Vagina (tissue), 2 donors: ENCODE measurements at regions not wholly inside any gene's neighbourhood (a gene's known extent, or its start where the extent isn't known, plus 50 kb on each side); places are given as distances from the start of the nearest gene placed in this dataset.

Source experiments
- DNase-seq, 2 donors: peaks; one replicate each; pipeline ENCODE4 v3.0.0-alpha.2; 2017; ENCODE audit errors: extremely low spot score in 2 of 2
- H3K27ac ChIP-seq: fragments of 200-600 bp; sonication (generic); one replicate; pipeline ENCODE4 v1.5.1; 2019
- H3K27me3 ChIP-seq: fragments of 200-600 bp; sonication (generic); one replicate; pipeline ENCODE4 v1.5.1; 2019
- H3K36me3 ChIP-seq, 2 donors: fragments of 200-600 bp; sonication (generic); one replicate each; pipeline ENCODE4 v1.5.1; 2017 to 2019
- H3K4me1 ChIP-seq: fragments of 200-600 bp; sonication (generic); one replicate; pipeline ENCODE4 v1.5.1; 2019
- H3K4me3 ChIP-seq, 2 donors: fragments of 200-600 bp; sonication (generic); 1 replicate in 1 of 2; 2 replicates in 1 of 2; pipeline ENCODE4 v1.5.1; 2016 to 2019
- H3K9me3 ChIP-seq: fragments of 200-600 bp; sonication (generic); one replicate; pipeline ENCODE4 v1.5.1; 2019
- CTCF ChIP-seq, 3 experiments: fragments of 450-650 bp in 2 of 3; fragments of 200-600 bp in 1 of 3; sonication (generic) in 1 of 3; IDR thresholded peaks; one replicate each; pipeline ENCODE4 v1.5.1; 2017 to 2019; ENCODE audit warnings: antibody characterized with exemption in 3 of 3, mild to moderate bottlenecking in 2 of 3, moderate library complexity in 2 of 3
- POLR2A ChIP-seq, 2 donors: fragments of 450-650 bp; IDR thresholded peaks; one replicate each; pipeline ENCODE4 v1.6.1; 2017; ENCODE audit warnings: antibody characterized with exemption in 2 of 2, mild to moderate bottlenecking in 2 of 2, moderate library complexity in 2 of 2
- POLR2AphosphoS5 ChIP-seq, 2 donors: sonication (generic); formaldehyde crosslinking; IDR thresholded peaks; one replicate each; pipeline ENCODE4 v1.9.0; 2017; ENCODE audit warnings: antibody characterized with exemption in 2 of 2, mild to moderate bottlenecking in 2 of 2, low read depth in 1 of 2; ENCODE audit not compliant: insufficient read depth in 1 of 2
- intact Hi-C: fragments of 100-400 bp; cut with DNase I; formaldehyde crosslinking; loops from one replicate; pipeline ENCODE4 v1.15.1; 2023

DNA sequence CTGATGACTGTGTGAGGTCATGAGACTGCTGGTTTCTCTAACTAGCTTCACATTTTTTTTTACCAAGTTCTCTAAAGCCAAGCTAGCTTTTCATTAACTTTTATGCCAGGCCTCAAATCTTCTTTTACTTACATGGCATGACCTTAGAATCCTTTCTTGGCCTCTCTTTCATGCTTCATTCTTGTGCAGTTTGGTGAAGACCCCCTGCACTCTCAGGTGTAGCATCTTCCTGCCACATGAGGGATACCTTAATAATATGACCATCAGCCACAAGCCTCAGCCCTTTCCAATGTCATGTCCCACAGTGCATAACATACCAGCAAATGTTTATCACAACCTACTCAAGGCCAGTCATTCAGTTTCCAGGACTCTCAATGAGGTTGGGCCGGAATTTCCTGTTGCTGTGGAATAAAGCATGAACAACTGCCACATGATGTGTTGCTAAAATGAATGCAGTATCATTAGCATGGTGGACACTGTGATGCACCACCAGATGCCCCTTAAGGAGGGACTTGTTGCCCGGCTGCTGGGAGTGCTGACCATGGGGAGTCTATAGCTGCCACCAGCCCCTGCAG lies 72.2 kb downstream of the RIN2 start:
- Histone ChIP-seq H3K27me3 (no peaks in the 10 kb centered on the region), H3K4me1 (no peaks in the 10 kb centered on the region), H3K4me3 (no peak overlapping the region), H3K9me3 (no peaks in the 10 kb centered on the region), H3K27ac (no peak overlapping the region), H3K36me3 (no peaks in the 10 kb centered on the region)
- no peak for TF ChIP-seq CTCF (IDR thresholded peaks at IDR 0.05)
- no peak for TF ChIP-seq POLR2A (IDR thresholded peaks at IDR 0.05)
- intact Hi-C loops, result no loop called here
- peak in 1 of 2 donors; percentile 29 for DNase-seq

GRCh38 chr20:19832875-19833274 lies 74.8 kb downstream of the RIN2 start:
- no peak for DNase-seq
- intact Hi-C loops, result no loop called here
- Histone ChIP-seq H3K27me3 (no peaks in the 10 kb centered on the region), H3K36me3 (no peaks in the 10 kb centered on the region), H3K27ac (no peak overlapping the region), H3K9me3 (no peaks in the 10 kb centered on the region), H3K4me1 (no peaks in the 10 kb centered on the region), H3K4me3 (no peak overlapping the region)
- no peak for TF ChIP-seq POLR2AphosphoS5 (IDR thresholded peaks at IDR 0.05; ENCODE audit: insufficient read depth in 1 of 2, low read depth in 1 of 2)
- no peak for TF ChIP-seq CTCF (IDR thresholded peaks at IDR 0.05)
- no peak for TF ChIP-seq POLR2A (IDR thresholded peaks at IDR 0.05)

DNA sequence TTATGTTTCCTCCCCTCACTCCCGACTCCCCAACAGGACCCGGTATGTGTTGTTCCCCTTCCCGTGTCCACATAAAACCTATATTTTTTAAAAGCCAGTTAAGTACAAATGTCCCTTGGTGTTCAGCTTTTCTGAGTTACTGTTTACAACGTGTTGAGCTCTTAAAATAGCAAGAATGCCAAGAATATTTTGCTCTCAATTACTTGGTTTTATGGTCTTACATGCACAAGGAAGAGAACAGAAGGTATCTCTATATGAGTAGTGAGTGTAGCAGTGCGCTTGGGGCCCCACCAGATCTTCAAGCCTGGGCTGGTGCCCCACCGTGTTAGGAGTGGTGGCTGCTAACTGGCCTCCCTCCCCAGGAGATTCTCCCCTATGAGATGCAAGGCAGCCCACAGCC lies 75.3 kb downstream of the RIN2 start:
- no peaks in the 10 kb centered on the region for H3K9me3 ChIP-seq
- TF ChIP-seq POLR2A (IDR thresholded peaks at IDR 0.05) (no peak), CTCF (IDR thresholded peaks at IDR 0.05) (no peak), POLR2AphosphoS5 (IDR thresholded peaks at IDR 0.05; ENCODE audit: insufficient read depth in 1 of 2, low read depth in 1 of 2) (no peak)
- no peak for DNase-seq
- H3K27me3 ChIP-seq, result no peaks in the 10 kb centered on the region
- H3K36me3 ChIP-seq, result no peaks in the 10 kb centered on the region
- H3K27ac ChIP-seq, result no peak overlapping the region
- H3K4me3 ChIP-seq, result no peak overlapping the region
- no peaks in the 10 kb centered on the region for H3K4me1 ChIP-seq
- intact Hi-C loops, result no loop called here

DNA sequence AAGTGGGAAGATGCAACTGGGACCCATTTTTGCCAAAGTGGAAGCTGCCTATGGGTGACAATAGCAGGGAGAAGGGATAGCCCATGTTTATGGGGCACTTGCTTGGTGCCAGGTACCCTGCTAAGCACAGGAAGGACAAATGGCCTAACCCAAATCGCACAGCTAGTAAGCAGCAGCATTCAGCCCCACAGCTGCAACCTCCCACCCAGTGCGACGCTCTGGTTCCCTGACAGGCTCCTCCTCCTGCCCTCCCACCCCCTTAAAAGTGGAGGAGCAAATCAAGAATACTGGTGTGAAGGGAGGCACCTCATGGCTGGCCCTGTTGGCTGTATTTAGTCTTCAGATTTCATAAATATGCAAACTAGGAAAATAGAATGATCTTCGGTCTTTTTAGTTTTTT lies 76.2 kb downstream of the RIN2 start:
- no peaks in the 10 kb centered on the region for H3K4me1 ChIP-seq
- DNase-seq, result no peak
- intact Hi-C loops, result no loop called here
- H3K4me3 ChIP-seq, result no peak overlapping the region
- H3K27me3 ChIP-seq, result no peaks in the 10 kb centered on the region
- no peak for TF ChIP-seq CTCF (IDR thresholded peaks at IDR 0.05)
- no peak for TF ChIP-seq POLR2A (IDR thresholded peaks at IDR 0.05)
- no peak for TF ChIP-seq POLR2AphosphoS5 (IDR thresholded peaks at IDR 0.05; ENCODE audit: insufficient read depth in 1 of 2, low read depth in 1 of 2)
- H3K27ac ChIP-seq, result no peak overlapping the region
- no peaks in the 10 kb centered on the region for H3K9me3 ChIP-seq
- H3K36me3 ChIP-seq, result no peaks in the 10 kb centered on the region

DNA sequence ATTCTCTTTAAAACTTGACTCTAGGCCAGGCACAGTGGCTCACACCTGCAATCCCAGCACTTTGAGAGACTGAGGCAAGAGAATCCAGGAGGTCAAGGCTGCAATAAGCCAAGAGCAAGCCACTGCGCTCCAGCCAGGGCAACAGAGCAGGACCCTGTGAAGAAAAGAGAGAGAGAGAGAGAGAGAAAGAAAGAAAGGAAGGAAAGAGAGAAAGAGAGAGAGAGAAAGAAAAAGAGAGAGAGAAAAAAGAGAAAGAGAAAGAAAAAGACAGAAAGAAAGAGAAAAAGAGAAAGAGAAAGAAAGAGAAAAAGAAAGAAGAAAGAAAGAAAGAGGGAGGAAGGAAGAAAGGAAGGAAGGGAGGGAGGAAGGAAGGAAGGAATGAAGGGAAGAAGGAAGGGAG lies 76.7 kb downstream of the RIN2 start:
- intact Hi-C loops, result no loop called here
- Histone ChIP-seq H3K9me3 (no peaks in the 10 kb centered on the region), H3K36me3 (no peaks in the 10 kb centered on the region), H3K4me1 (no peaks in the 10 kb centered on the region), H3K27ac (no peak overlapping the region), H3K27me3 (no peaks in the 10 kb centered on the region), H3K4me3 (no peak overlapping the region)
- DNase-seq, result no peak
- TF ChIP-seq POLR2A (IDR thresholded peaks at IDR 0.05), result no peak
- no peak for TF ChIP-seq CTCF (IDR thresholded peaks at IDR 0.05)
- no peak for TF ChIP-seq POLR2AphosphoS5 (IDR thresholded peaks at IDR 0.05; ENCODE audit: insufficient read depth in 1 of 2, low read depth in 1 of 2)
